Duodenal mucosa (tissue), 2 donors: ENCODE measurements at regions not wholly inside any gene's neighbourhood (a gene's known extent, or its start where the extent isn't known, plus 50 kb on each side); places are given as distances from the start of the nearest gene placed in this dataset.
"Not testable (repeated sequence)": the region's sequence is repeated elsewhere in the genome, so short reads cannot be mapped to it uniquely, and the experiment has no call there.

Experiments
- H3K27ac ChIP-seq: one replicate; pipeline ENCODE4 v1.7.0; 2013; ENCODE audit warnings: low read depth, low read length
- H3K27me3 ChIP-seq, 2 donors: one replicate each; pipeline ENCODE4 v1.7.0; 2013; ENCODE audit warnings: low read length in 2 of 2, control low read depth in 1 of 2; ENCODE audit not compliant: insufficient read depth in 2 of 2, control insufficient read depth in 1 of 2
- H3K36me3 ChIP-seq, 2 donors: one replicate each; pipeline ENCODE4 v1.7.0; 2013; ENCODE audit warnings: low read length in 2 of 2, control low read depth in 1 of 2; ENCODE audit not compliant: insufficient read depth in 2 of 2, control insufficient read depth in 1 of 2
- H3K4me1 ChIP-seq, 2 donors: one replicate each; pipeline ENCODE4 v1.7.0; 2013; ENCODE audit warnings: low read length in 2 of 2, control low read depth in 1 of 2; ENCODE audit not compliant: insufficient read depth in 2 of 2, control insufficient read depth in 1 of 2
- H3K4me3 ChIP-seq, 2 donors: one replicate each; pipeline ENCODE4 v1.7.0; 2013; ENCODE audit warnings: low read length in 2 of 2, low read depth in 1 of 2
- H3K9ac ChIP-seq, 2 donors: one replicate each; pipeline ENCODE4 v1.7.0; 2013; ENCODE audit warnings: low read length in 2 of 2, low read depth in 1 of 2
- H3K9me3 ChIP-seq, 2 donors: one replicate each; pipeline ENCODE4 v1.7.0; 2013; ENCODE audit warnings: low read length in 2 of 2, control low read depth in 1 of 2; ENCODE audit not compliant: control insufficient read depth in 1 of 2

GRCh38 chr4:86472377-86473019 lies 112.6 kb upstream of the MAPK10 start:
- H3K9me3 ChIP-seq = no peaks in the 10 kb centered on the region
- no peaks in the 10 kb centered on the region for H3K27me3 ChIP-seq
- H3K4me1 ChIP-seq = no peaks in the 10 kb centered on the region
- no peak overlapping the region for H3K9ac ChIP-seq
- H3K36me3 ChIP-seq = no peaks in the 10 kb centered on the region
- H3K4me3 ChIP-seq = no peak overlapping the region
- no peak overlapping the region for H3K27ac ChIP-seq

GRCh38 chr4:86478151-86478550 lies 116.0 kb upstream of the PTPN13 start:
- H3K4me3 ChIP-seq, H3K4me1 ChIP-seq, H3K9me3 ChIP-seq, H3K9ac ChIP-seq, H3K27me3 ChIP-seq, H3K27ac ChIP-seq, H3K36me3 ChIP-seq: not testable (repeated sequence)

GRCh38 chr4:86481440-86481839 lies 112.7 kb upstream of the PTPN13 start:
- H3K9me3 ChIP-seq = no peaks in the 10 kb centered on the region
- H3K4me3 ChIP-seq = no peak overlapping the region
- no peak overlapping the region for H3K27ac ChIP-seq
- H3K9ac ChIP-seq = no peak overlapping the region
- H3K36me3 ChIP-seq = no peaks in the 10 kb centered on the region
- H3K27me3 ChIP-seq = no peaks in the 10 kb centered on the region
- no peaks in the 10 kb centered on the region for H3K4me1 ChIP-seq

- no peaks in the 10 kb centered on the region for H3K27me3 ChIP-seq
- no peaks in the 10 kb centered on the region for H3K4me1 ChIP-seq
- no peaks in the 10 kb centered on the region for H3K36me3 ChIP-seq
- H3K9me3 ChIP-seq = no peaks in the 10 kb centered on the region
- no peak overlapping the region for H3K27ac ChIP-seq
- H3K9ac ChIP-seq = no peak overlapping the region
- no peak overlapping the region for H3K4me3 ChIP-seq
Observed at GRCh38 chr4:86482306-86483172, 111.6 kb upstream of the PTPN13 start.

- Histone ChIP-seq H3K4me1 (no peaks in the 10 kb centered on the region), H3K27ac (no peak overlapping the region), H3K9me3 (no peaks in the 10 kb centered on the region), H3K36me3 (no peaks in the 10 kb centered on the region), H3K9ac (no peak overlapping the region), H3K27me3 (no peaks in the 10 kb centered on the region), H3K4me3 (no peak overlapping the region)
Observed at GRCh38 chr4:86483173-86483490, 111.0 kb upstream of the PTPN13 start.

GRCh38 chr4:86483773-86484172 lies 110.3 kb upstream of the PTPN13 start:
- Histone ChIP-seq H3K9ac (no peak overlapping the region), H3K4me3 (no peak overlapping the region), H3K9me3 (no peaks in the 10 kb centered on the region), H3K36me3 (no peaks in the 10 kb centered on the region), H3K27ac (no peak overlapping the region), H3K27me3 (no peaks in the 10 kb centered on the region), H3K4me1 (no peaks in the 10 kb centered on the region)

GRCh38 chr4:86484241-86484640 lies 109.9 kb upstream of the PTPN13 start:
- Histone ChIP-seq H3K27ac (no peak overlapping the region), H3K9me3 (no peaks in the 10 kb centered on the region), H3K4me1 (no peaks in the 10 kb centered on the region), H3K36me3 (no peaks in the 10 kb centered on the region), H3K27me3 (no peaks in the 10 kb centered on the region), H3K9ac (no peak overlapping the region), H3K4me3 (no peak overlapping the region)

GRCh38 chr4:86487738-86488348 lies 106.3 kb upstream of the PTPN13 start:
- Histone ChIP-seq H3K27ac (no peak overlapping the region), H3K4me1 (no peaks in the 10 kb centered on the region), H3K9me3 (no peaks in the 10 kb centered on the region), H3K4me3 (no peak overlapping the region), H3K27me3 (no peaks in the 10 kb centered on the region), H3K9ac (no peak overlapping the region), H3K36me3 (no peaks in the 10 kb centered on the region)

- no peak overlapping the region for H3K27ac ChIP-seq
- no peak overlapping the region for H3K4me3 ChIP-seq
- H3K4me1 ChIP-seq = no peaks in the 10 kb centered on the region
- H3K9ac ChIP-seq = no peak overlapping the region
- H3K9me3 ChIP-seq = no peaks in the 10 kb centered on the region
- H3K36me3 ChIP-seq = no peaks in the 10 kb centered on the region
- H3K27me3 ChIP-seq = no peaks in the 10 kb centered on the region
Observed at GRCh38 chr4:86493460-86493859, 100.7 kb upstream of the PTPN13 start.
